Nephron (organoid): ENCODE measurements at regions not wholly inside any gene's neighbourhood (a gene's known extent, or its start where the extent isn't known, plus 50 kb on each side); places are given as distances from the start of the nearest gene placed in this dataset.

Experiments used
- H3K27ac Mint-ChIP-seq, 3 experiments: 2 replicates each; pipeline ENCODE4 v1.8.0; 2020; ENCODE audit warnings: mixed read lengths in 3 of 3, mild to moderate bottlenecking in 2 of 3, moderate library complexity in 1 of 3
- H3K27me3 Mint-ChIP-seq: 2 replicates; pipeline ENCODE4 v1.8.0; 2021; ENCODE audit warnings: low read depth, mild to moderate bottlenecking, moderate library complexity, mixed read lengths
- H3K36me3 Mint-ChIP-seq: 2 replicates; pipeline ENCODE4 v1.8.0; 2020; ENCODE audit warnings: low read depth, mixed read lengths
- H3K4me1 Mint-ChIP-seq: 2 replicates; pipeline ENCODE4 v1.8.0; 2020; ENCODE audit warnings: mixed read lengths
- H3K4me3 Mint-ChIP-seq, 3 experiments: 2 replicates each; pipeline ENCODE4 v1.8.0; 2020; ENCODE audit warnings: mild to moderate bottlenecking in 3 of 3, mixed read lengths in 3 of 3, moderate library complexity in 2 of 3
- H3K9me3 Mint-ChIP-seq: 2 replicates; pipeline ENCODE4 v1.8.0; 2020; ENCODE audit warnings: mixed read lengths
- TF ChIP-seq, protein P1 (sequence below), 3 experiments: fragments of 200-600 bp; sonication (generic); IDR thresholded peaks; one replicate each; pipeline ENCODE4 v1.5.0; 2021; ENCODE audit warnings: antibody characterized with exemption in 3 of 3; ENCODE audit not compliant: unreplicated experiment in 3 of 3

DNA sequence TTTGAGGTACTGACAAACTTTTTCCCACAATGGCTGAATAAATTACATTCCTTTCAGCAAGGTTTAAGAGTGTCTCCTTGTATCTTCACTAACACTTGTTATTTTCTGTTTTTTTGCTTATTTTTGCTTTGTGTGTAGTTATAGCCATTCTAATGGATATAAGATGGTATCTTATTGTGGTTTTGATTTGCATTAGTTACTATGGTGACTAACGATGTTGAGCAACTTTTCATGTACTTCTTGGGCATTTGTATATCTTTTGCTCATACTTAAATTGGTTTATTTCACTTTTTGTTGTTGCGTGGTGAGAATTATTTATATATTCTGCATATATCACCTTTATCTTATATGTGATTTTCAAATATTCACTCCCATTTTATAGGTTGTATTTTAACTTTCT is 79.9 kb upstream of the FSIP2 start:
- H3K27ac Mint-ChIP-seq = no peak overlapping the region
- H3K36me3 Mint-ChIP-seq = no peaks in the 10 kb centered on the region
- H3K4me3 Mint-ChIP-seq = no peak overlapping the region
- H3K4me1 Mint-ChIP-seq = no peaks in the 10 kb centered on the region
- no peaks in the 10 kb centered on the region for H3K9me3 Mint-ChIP-seq
- TF ChIP-seq, protein P1, sequence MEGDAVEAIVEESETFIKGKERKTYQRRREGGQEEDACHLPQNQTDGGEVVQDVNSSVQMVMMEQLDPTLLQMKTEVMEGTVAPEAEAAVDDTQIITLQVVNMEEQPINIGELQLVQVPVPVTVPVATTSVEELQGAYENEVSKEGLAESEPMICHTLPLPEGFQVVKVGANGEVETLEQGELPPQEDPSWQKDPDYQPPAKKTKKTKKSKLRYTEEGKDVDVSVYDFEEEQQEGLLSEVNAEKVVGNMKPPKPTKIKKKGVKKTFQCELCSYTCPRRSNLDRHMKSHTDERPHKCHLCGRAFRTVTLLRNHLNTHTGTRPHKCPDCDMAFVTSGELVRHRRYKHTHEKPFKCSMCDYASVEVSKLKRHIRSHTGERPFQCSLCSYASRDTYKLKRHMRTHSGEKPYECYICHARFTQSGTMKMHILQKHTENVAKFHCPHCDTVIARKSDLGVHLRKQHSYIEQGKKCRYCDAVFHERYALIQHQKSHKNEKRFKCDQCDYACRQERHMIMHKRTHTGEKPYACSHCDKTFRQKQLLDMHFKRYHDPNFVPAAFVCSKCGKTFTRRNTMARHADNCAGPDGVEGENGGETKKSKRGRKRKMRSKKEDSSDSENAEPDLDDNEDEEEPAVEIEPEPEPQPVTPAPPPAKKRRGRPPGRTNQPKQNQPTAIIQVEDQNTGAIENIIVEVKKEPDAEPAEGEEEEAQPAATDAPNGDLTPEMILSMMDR (IDR thresholded peaks at IDR 0.05; ENCODE audit: unreplicated experiment in 3 of 3) = no peak
- no peaks in the 10 kb centered on the region for H3K27me3 Mint-ChIP-seq

DNA sequence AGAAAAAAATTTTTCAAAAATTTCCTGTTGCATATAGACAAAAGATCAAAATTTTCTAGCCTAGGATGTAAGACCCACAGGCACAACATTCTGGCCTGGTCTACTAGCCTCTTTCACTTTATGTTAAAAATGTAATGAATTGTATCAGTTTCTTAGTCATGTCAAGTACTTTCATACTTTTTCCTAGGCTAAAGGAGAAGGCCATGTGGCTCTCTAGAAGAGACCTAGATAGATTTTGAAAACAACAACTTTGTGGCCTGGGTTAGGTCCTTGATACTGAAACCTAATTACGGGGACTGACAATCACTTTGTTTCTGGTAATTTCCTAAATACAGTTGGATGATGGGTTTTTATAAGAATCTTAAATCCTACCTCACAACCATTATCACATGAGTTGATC is 74.8 kb upstream of the FSIP2 start:
- Mint-ChIP-seq H3K4me1 (no peaks in the 10 kb centered on the region), H3K36me3 (no peaks in the 10 kb centered on the region), H3K27ac (no peak overlapping the region), H3K4me3 (no peak overlapping the region), H3K9me3 (no peaks in the 10 kb centered on the region), H3K27me3 (no peaks in the 10 kb centered on the region)
- TF ChIP-seq, protein P1 (IDR thresholded peaks at IDR 0.05; ENCODE audit: unreplicated experiment in 3 of 3) = no peak

DNA sequence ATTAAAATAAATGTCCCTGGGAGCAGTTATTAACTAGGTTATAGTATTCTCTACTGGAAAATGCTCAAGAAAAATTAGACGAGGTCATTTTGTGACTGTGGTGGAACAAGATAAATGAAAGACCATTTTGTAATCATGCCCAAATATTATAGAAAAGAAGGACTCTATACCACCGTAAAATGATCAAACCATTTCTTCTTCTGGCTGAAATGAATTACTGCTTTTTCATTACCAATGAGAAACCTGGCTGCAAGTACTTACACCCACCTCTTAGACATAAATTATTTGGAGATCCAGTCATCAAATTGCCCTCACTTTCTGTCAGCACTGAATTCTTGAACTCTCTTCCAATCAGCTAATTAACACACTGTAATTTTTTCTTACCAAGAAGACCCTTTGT is 74.2 kb upstream of the FSIP2 start:
- Mint-ChIP-seq H3K9me3 (no peaks in the 10 kb centered on the region), H3K36me3 (no peaks in the 10 kb centered on the region), H3K4me3 (no peak overlapping the region), H3K4me1 (no peaks in the 10 kb centered on the region), H3K27ac (no peak overlapping the region), H3K27me3 (no peaks in the 10 kb centered on the region)
- TF ChIP-seq, protein P1 (IDR thresholded peaks at IDR 0.05; ENCODE audit: unreplicated experiment in 3 of 3) = no peak

DNA sequence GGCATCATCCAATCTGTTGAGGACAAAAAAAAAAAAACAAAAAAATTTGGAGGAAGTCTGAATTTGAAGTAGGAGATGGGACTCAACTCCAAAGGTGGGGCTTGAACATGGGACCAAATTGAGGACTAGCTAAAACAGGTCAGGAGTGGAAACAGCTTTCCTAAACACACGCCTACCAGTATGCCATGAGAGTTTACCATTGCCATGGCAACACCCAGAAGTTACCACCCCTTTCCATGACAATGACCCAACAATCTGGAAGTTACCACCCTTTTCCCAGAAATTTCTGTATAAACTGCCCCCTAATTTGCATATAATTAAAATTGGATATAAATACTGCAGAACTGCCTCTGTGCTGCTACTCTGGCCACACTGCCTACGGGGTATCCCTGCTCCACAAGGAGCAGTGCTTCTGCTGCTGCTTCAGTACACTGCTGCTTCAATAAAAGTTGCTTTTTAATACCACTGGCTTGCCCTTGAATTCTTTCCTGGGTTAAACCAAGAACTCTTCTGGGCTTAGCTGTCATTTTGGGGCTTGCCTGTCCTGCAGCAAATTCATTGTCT is 73.3 kb upstream of the FSIP2 start:
- Mint-ChIP-seq H3K36me3 (no peaks in the 10 kb centered on the region), H3K27me3 (no peaks in the 10 kb centered on the region), H3K4me3 (no peak overlapping the region), H3K27ac (no peak overlapping the region), H3K9me3 (no peaks in the 10 kb centered on the region), H3K4me1 (no peaks in the 10 kb centered on the region)
- TF ChIP-seq, protein P1 (IDR thresholded peaks at IDR 0.05; ENCODE audit: unreplicated experiment in 3 of 3) = no peak

DNA sequence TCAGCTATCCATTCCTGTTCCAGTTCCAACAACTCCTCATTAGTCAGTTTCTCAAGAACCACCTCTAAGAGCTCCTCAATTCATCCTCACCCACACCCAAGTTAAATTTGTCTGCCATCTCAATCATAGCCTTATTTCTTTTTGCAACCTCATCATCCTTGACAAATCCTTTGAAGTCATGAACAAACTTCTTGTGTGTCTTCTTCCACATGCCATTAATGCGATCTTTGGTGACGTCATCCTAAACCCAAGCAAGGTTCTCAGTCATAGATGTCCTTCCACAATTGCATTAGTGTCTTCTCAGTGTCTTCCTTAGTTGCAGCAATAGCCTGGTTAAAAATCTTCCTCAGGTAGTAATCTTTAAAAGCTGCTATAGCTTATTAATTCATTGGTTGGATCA is 71.2 kb upstream of the FSIP2 start:
- no peak overlapping the region for H3K27ac Mint-ChIP-seq
- H3K4me1 Mint-ChIP-seq = no peaks in the 10 kb centered on the region
- no peaks in the 10 kb centered on the region for H3K36me3 Mint-ChIP-seq
- TF ChIP-seq, protein P1 (IDR thresholded peaks at IDR 0.05; ENCODE audit: unreplicated experiment in 3 of 3) = no peak
- no peak overlapping the region for H3K4me3 Mint-ChIP-seq
- no peaks in the 10 kb centered on the region for H3K27me3 Mint-ChIP-seq
- H3K9me3 Mint-ChIP-seq = no peaks in the 10 kb centered on the region

DNA sequence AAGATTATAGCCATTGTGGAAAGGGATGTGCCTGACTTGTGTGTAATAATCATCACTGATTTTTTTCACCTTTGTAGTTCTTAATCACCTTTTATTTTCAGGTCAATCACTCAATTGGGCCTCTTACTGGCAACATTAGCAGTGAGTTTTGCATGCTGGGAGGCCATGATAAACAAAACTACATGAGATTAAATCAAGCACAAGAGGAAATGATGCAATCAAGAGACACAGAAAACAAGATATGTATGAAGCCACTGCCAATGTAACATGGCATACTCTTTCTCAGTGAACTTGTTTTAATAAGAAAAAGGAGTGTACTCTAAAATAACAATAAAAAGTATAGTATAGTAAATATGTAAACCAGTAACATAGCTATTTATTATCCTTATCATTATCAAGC is 69.9 kb upstream of the FSIP2 start:
- no peaks in the 10 kb centered on the region for H3K36me3 Mint-ChIP-seq
- no peak overlapping the region for H3K27ac Mint-ChIP-seq
- H3K4me1 Mint-ChIP-seq = no peaks in the 10 kb centered on the region
- H3K9me3 Mint-ChIP-seq = no peaks in the 10 kb centered on the region
- TF ChIP-seq, protein P1 (IDR thresholded peaks at IDR 0.05; ENCODE audit: unreplicated experiment in 3 of 3) = no peak
- H3K4me3 Mint-ChIP-seq = no peak overlapping the region
- no peaks in the 10 kb centered on the region for H3K27me3 Mint-ChIP-seq
